ENCODE measurements at regions not wholly inside any gene's neighbourhood (a gene's known extent, or its start where the extent isn't known, plus 50 kb on each side); places are given as distances from the start of the nearest gene placed in this dataset.

- TF ChIP-seq POLR2AphosphoS5 (IDR thresholded peaks at IDR 0.05; ENCODE audit: low read depth, low read length) = no peak
- TF ChIP-seq REST (IDR thresholded peaks at IDR 0.05; ENCODE audit: insufficient read depth in 1 of 2, low read depth in 2 of 2, low read length in 2 of 2) = no peak
- TF ChIP-seq SIN3A (IDR thresholded peaks at IDR 0.05; ENCODE audit: borderline replicate concordance, insufficient read depth, low read length) = no peak
- TF ChIP-seq TAF1 (IDR thresholded peaks at IDR 0.05; ENCODE audit: borderline replicate concordance, insufficient read depth, low read length) = no peak
- no peak for TF ChIP-seq FOXP2 (optimal IDR thresholded peaks at IDR 0.05; ENCODE audit: borderline replicate concordance, extremely low read depth, extremely low read length, insufficient read depth)
Observed at GRCh38 chr9:118786877-118787276, 582.4 kb downstream of the BRINP1 start.

GRCh38 chr9:118809160-118809625, 560.0 kb downstream of the BRINP1 start:
- TF ChIP-seq TAF1 (IDR thresholded peaks at IDR 0.05; ENCODE audit: borderline replicate concordance, insufficient read depth, low read length) (no peak), REST (IDR thresholded peaks at IDR 0.05; ENCODE audit: insufficient read depth in 1 of 2, low read depth in 2 of 2, low read length in 2 of 2) (no peak), POLR2AphosphoS5 (IDR thresholded peaks at IDR 0.05; ENCODE audit: low read depth, low read length) (no peak), SIN3A (IDR thresholded peaks at IDR 0.05; ENCODE audit: borderline replicate concordance, insufficient read depth, low read length) (no peak)

- TF ChIP-seq TAF1 (IDR thresholded peaks at IDR 0.05; ENCODE audit: borderline replicate concordance, insufficient read depth, low read length) (no peak), FOXP2 (optimal IDR thresholded peaks at IDR 0.05; ENCODE audit: borderline replicate concordance, extremely low read depth, extremely low read length, insufficient read depth) (no peak), REST (IDR thresholded peaks at IDR 0.05; ENCODE audit: insufficient read depth in 1 of 2, low read depth in 2 of 2, low read length in 2 of 2) (no peak), POLR2AphosphoS5 (IDR thresholded peaks at IDR 0.05; ENCODE audit: low read depth, low read length) (no peak), SIN3A (IDR thresholded peaks at IDR 0.05; ENCODE audit: borderline replicate concordance, insufficient read depth, low read length) (no peak)
Observed at GRCh38 chr9:118829334-118829733, 539.9 kb downstream of the BRINP1 start.

GRCh38 chr9:118832371-118832770, 536.9 kb downstream of the BRINP1 start:
- TF ChIP-seq POLR2AphosphoS5 (IDR thresholded peaks at IDR 0.05; ENCODE audit: low read depth, low read length) = no peak
- TF ChIP-seq REST (IDR thresholded peaks at IDR 0.05; ENCODE audit: insufficient read depth in 1 of 2, low read depth in 2 of 2, low read length in 2 of 2) = no peak
- no peak for TF ChIP-seq FOXP2 (optimal IDR thresholded peaks at IDR 0.05; ENCODE audit: borderline replicate concordance, extremely low read depth, extremely low read length, insufficient read depth)
- TF ChIP-seq TAF1 (IDR thresholded peaks at IDR 0.05; ENCODE audit: borderline replicate concordance, insufficient read depth, low read length) = no peak
- no peak for TF ChIP-seq SIN3A (IDR thresholded peaks at IDR 0.05; ENCODE audit: borderline replicate concordance, insufficient read depth, low read length)

- no peak for TF ChIP-seq TAF1 (IDR thresholded peaks at IDR 0.05; ENCODE audit: borderline replicate concordance, insufficient read depth, low read length)
- TF ChIP-seq POLR2AphosphoS5 (IDR thresholded peaks at IDR 0.05; ENCODE audit: low read depth, low read length) = no peak
- TF ChIP-seq REST (IDR thresholded peaks at IDR 0.05; ENCODE audit: insufficient read depth in 1 of 2, low read depth in 2 of 2, low read length in 2 of 2) = no peak
- no peak for TF ChIP-seq SIN3A (IDR thresholded peaks at IDR 0.05; ENCODE audit: borderline replicate concordance, insufficient read depth, low read length)
- TF ChIP-seq FOXP2 (optimal IDR thresholded peaks at IDR 0.05; ENCODE audit: borderline replicate concordance, extremely low read depth, extremely low read length, insufficient read depth) = no peak
Observed at GRCh38 chr9:118836891-118837290, 532.3 kb downstream of the BRINP1 start.
